ENCODE measurements at regions not wholly inside any gene's neighbourhood (a gene's known extent, or its start where the extent isn't known, plus 50 kb on each side); places are given as distances from the start of the nearest gene placed in this dataset.

DNA sequence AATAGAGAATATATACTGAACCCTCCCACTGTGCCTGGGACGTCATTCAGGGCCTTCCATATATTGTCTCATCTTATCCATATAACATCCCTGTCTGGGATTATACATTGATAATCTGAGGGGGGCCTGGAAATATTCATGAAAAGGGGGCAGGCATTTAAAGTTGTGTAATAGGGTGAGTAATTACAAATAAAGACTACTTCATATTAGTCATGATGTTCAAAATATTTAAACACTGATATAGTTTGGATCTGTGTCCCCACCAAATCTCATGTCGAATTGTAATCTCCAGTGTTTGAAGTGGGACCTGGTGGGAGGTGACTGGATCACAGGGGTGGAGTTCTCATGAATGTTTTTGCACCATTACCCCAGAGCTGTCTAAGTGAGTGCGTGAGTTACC, 97.8 kb downstream of the AQP9 start:
- Histone ChIP-seq H3K27ac (no peak overlapping the region), H3K36me3 (ENCODE audit: insufficient read depth) (no peaks in the 10 kb centered on the region), H4K20me1 (ENCODE audit: insufficient read depth) (no peaks in the 10 kb centered on the region), H2AFZ (ENCODE audit: low read depth) (no peak overlapping the region), H3K27me3 (ENCODE audit: insufficient read depth, low read depth) (no peaks in the 10 kb centered on the region), H3K79me2 (ENCODE audit: insufficient read depth, low read depth) (no peaks in the 10 kb centered on the region), H3K9ac (no peak overlapping the region), H3K4me3 (IDR thresholded peaks at IDR 0.05; ENCODE audit: insufficient read depth, low read depth, low read length) (no peak overlapping the region), H3K4me2 (no peak overlapping the region), H3K4me1 (ENCODE audit: low read depth, poor library complexity, severe bottlenecking) (no peaks in the 10 kb centered on the region)
- TF ChIP-seq, protein P1, sequence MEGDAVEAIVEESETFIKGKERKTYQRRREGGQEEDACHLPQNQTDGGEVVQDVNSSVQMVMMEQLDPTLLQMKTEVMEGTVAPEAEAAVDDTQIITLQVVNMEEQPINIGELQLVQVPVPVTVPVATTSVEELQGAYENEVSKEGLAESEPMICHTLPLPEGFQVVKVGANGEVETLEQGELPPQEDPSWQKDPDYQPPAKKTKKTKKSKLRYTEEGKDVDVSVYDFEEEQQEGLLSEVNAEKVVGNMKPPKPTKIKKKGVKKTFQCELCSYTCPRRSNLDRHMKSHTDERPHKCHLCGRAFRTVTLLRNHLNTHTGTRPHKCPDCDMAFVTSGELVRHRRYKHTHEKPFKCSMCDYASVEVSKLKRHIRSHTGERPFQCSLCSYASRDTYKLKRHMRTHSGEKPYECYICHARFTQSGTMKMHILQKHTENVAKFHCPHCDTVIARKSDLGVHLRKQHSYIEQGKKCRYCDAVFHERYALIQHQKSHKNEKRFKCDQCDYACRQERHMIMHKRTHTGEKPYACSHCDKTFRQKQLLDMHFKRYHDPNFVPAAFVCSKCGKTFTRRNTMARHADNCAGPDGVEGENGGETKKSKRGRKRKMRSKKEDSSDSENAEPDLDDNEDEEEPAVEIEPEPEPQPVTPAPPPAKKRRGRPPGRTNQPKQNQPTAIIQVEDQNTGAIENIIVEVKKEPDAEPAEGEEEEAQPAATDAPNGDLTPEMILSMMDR (conservative IDR thresholded peaks at IDR 0.05; ENCODE audit: low read depth, low read length) = no peak

DNA sequence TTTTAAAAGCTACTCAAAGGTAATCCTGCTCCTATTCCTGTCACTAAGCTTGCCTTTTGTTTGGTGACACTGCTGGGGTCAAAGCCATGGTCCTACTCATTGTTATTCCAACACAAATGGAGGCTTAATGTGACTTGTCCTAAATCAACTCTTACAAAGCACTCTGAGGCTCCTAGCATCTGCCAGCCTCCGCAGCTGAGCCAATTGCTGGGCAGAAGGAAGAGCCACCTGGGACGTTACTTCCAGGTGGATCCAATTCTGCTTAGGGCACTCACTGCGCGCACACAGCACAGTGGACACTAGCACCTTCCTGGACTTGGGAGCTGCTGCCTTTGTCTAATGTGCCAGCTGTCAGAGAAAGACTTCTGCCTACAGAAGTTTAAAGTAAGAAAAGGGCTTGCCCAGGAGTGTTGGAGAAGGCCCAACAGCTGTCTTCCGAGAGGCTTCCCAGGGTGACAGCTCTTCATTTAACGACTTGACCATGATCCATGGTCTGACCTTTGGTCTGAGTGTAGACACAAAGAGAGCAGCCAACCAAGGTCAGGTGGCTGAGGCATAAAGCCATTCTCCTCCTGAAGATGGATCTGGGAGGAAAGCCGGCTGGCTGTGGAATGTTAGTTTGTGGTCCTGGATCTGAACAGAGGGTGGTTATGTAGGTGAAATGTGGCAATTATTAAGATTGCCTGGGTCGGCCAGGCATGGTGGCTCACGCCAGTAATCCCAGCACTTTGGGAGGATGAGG, 102.2 kb downstream of the AQP9 start:
- Histone ChIP-seq H3K9ac (no peak overlapping the region), H2AFZ (ENCODE audit: low read depth) (no peak overlapping the region), H3K79me2 (ENCODE audit: insufficient read depth, low read depth) (no peaks in the 10 kb centered on the region), H3K4me1 (ENCODE audit: low read depth, poor library complexity, severe bottlenecking) (no peaks in the 10 kb centered on the region), H4K20me1 (ENCODE audit: insufficient read depth) (no peaks in the 10 kb centered on the region), H3K4me3 (IDR thresholded peaks at IDR 0.05; ENCODE audit: insufficient read depth, low read depth, low read length) (no peak overlapping the region), H3K27me3 (ENCODE audit: insufficient read depth, low read depth) (no peaks in the 10 kb centered on the region), H3K36me3 (ENCODE audit: insufficient read depth) (no peaks in the 10 kb centered on the region), H3K4me2 (no peak overlapping the region), H3K27ac (no peak overlapping the region)
- TF ChIP-seq, protein P1 (conservative IDR thresholded peaks at IDR 0.05; ENCODE audit: low read depth, low read length) = no peak

DNA sequence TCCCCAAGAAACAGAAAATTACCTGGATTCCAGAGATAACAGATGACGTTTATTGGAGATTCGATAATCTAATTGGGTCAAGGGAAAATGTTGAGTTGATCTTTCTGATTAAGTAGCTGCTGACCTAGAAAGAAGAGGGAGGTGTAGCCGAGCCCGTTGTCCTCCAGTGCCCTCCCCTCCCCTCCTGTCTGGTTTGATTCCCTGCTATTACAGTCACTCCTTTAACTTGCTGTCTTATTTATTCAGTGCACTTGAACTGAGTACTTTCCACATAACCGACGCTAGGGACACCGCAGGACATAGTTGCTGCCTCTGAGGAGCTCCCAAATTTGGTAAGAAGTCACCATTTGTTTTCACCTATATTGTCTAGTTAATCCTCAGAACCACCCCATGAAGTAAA, 103.7 kb downstream of the AQP9 start:
- Histone ChIP-seq H3K27ac (no peak overlapping the region), H3K4me3 (IDR thresholded peaks at IDR 0.05; ENCODE audit: insufficient read depth, low read depth, low read length) (no peak overlapping the region), H4K20me1 (ENCODE audit: insufficient read depth) (no peaks in the 10 kb centered on the region), H3K27me3 (ENCODE audit: insufficient read depth, low read depth) (no peaks in the 10 kb centered on the region), H2AFZ (ENCODE audit: low read depth) (no peak overlapping the region), H3K4me2 (no peak overlapping the region), H3K79me2 (ENCODE audit: insufficient read depth, low read depth) (no peaks in the 10 kb centered on the region), H3K9ac (no peak overlapping the region), H3K36me3 (ENCODE audit: insufficient read depth) (no peaks in the 10 kb centered on the region), H3K4me1 (ENCODE audit: low read depth, poor library complexity, severe bottlenecking) (no peaks in the 10 kb centered on the region)
- TF ChIP-seq, protein P1 (conservative IDR thresholded peaks at IDR 0.05; ENCODE audit: low read depth, low read length) = no peak

DNA sequence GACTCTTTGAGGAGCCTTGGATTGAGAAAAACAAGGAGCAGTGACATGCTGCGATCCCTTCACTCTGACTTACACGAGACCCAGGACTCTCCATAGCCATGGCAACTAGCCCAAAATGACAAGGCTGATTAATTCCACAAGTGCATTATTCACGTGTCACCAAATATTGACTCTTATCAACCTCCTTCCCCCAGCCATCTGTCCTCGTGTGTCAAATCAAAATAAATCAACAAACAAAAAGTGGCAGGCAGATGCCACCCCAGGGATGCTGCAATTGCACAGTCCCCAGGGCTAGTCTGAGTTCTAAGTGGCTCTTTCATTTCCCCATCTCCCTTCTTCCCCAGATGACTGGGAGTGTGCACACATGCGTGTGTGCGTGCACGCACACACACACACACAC, 104.9 kb downstream of the AQP9 start:
- Histone ChIP-seq H3K4me3 (IDR thresholded peaks at IDR 0.05; ENCODE audit: insufficient read depth, low read depth, low read length) (no peak overlapping the region), H3K79me2 (ENCODE audit: insufficient read depth, low read depth) (no peaks in the 10 kb centered on the region), H4K20me1 (ENCODE audit: insufficient read depth) (no peaks in the 10 kb centered on the region), H3K36me3 (ENCODE audit: insufficient read depth) (no peaks in the 10 kb centered on the region), H2AFZ (ENCODE audit: low read depth) (no peak overlapping the region), H3K27ac (no peak overlapping the region), H3K27me3 (ENCODE audit: insufficient read depth, low read depth) (no peaks in the 10 kb centered on the region), H3K4me1 (ENCODE audit: low read depth, poor library complexity, severe bottlenecking) (no peaks in the 10 kb centered on the region), H3K4me2 (no peak overlapping the region), H3K9ac (no peak overlapping the region)
- TF ChIP-seq, protein P1 (conservative IDR thresholded peaks at IDR 0.05; ENCODE audit: low read depth, low read length) = no peak
